ENCODE measurements at regions not wholly inside any gene's neighbourhood (a gene's known extent, or its start where the extent isn't known, plus 50 kb on each side); places are given as distances from the start of the nearest gene placed in this dataset.
A peak's percentile ranks its signal among the peaks of the same experiment; 100 is the strongest.

DNA sequence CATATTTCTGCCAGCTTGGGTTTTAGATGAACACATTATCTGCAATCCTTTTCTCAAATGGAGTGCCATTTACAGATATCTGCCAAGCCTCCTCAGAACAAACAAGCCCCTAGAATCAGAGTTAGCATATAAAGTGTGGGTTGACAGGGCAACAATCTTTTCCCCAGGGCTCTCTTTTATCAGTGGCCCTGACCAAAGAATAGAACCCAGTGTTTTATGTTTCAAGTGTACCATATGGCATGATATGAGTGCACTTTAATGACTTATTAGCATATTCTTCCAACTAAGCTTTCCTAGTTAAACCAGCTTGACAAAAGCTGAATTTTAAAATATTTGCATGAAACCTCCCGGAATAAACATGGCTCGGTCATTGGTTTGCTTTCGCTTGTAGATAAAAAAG is 57.3 kb downstream of the EVX1 start:
- DNase-seq (ENCODE audit: low read depth in 2 of 3, low spot score in 2 of 3): no peak

DNA sequence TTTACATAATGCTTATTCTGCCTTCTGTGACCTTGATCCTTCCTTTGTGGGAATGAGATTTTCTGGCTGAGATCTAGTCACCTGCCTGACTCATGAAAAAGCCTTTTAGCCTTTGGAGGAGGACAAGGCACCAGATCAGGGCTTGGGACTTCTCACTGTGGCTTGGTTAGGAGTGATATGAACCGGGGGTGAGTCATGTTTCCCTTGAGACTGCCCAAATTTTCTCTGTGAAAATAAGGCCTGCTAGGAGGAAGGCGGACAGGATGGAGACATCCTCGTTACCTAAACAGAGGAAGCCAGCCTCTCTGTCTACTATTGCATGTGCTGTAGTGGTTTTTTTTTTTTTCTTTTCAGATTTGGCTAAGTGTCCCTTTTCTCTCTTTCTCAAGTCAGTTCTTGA is 57.8 kb downstream of the EVX1 start:
- DNase-seq (ENCODE audit: low read depth in 2 of 3, low spot score in 2 of 3): no peak

DNA sequence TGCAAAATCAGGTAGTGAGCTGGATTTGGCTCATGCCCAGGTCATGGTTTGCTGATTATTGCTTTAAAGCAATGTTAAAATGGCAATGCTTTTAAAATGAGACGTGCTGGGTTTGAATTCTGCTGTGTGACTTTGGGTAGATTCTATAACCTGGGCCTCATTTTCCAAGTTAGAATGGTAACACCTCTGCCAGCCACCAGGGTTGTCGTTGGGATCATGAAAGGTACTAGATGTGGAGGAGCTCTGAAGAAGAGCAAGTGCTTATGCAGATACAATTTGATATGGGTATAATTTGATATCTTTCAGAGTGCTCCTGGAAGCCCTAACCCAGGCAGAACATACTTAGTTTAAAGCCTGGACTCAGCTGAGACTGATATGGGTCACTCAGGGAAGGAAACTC is 60.0 kb downstream of the EVX1 start:
- DNase-seq (ENCODE audit: low read depth in 2 of 3, low spot score in 2 of 3): no peak

DNA sequence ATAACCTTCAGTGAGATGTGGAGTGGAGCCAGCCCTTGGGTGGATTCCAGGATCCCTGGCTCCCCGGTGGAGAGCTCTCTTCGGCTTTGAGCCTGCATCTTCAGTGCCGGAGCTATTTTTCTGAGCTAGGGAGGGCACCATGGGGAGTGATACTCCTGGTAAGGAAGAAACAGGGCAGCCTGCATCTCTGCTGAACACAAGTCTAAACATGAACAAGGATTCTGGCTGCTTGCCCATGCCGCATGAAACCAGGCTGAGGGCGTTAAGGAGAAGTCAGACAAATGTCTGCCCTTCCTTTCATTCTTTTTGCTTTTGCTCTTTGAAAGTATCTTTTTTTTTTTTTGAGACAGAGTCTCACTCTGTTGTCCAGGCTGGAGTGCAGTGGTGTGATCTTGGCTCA is 60.4 kb downstream of the EVX1 start:
- no peak for DNase-seq (ENCODE audit: low read depth in 2 of 3, low spot score in 2 of 3)

DNA sequence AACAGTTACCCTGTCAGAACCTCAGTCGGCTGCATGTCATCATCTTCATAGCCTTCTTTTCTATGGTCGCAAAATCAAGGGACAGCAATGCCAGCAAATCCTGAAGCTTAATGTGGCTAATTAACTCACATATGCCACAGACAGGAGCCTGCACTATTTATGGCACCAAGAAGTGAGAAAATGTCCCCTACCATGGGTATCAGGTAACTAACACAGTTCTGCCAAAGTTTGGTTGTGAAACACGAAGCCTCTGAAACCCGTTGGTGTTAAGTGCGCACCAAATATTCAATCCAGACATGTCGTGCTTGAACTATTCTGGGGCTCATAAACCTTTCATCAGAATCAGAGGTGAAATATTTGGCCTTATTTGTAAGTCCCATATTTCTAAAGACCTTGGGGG is 63.3 kb downstream of the EVX1 start:
- no peak for DNase-seq (ENCODE audit: low read depth in 2 of 3, low spot score in 2 of 3)

DNA sequence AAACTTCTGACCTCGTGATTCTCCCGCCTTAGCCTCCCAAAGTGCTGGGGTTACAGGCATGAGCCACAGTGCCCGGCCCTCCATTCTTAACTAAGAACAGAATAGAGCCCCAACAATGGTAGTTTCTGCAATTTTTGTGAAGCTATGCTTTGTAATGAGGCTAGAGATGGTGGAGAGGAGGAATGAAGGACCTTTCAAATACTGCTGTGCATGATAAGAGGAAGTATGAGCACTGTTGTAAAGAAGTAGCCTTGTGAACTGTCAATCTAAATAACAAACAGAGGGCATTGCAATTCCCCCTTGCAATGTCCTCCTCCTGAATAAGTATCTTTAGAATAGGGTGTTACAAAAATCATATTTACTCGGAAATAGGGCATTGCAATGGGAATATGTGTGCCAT is 70.2 kb downstream of the EVX1 start:
- no peak for DNase-seq (ENCODE audit: low read depth in 2 of 3, low spot score in 2 of 3)

DNA sequence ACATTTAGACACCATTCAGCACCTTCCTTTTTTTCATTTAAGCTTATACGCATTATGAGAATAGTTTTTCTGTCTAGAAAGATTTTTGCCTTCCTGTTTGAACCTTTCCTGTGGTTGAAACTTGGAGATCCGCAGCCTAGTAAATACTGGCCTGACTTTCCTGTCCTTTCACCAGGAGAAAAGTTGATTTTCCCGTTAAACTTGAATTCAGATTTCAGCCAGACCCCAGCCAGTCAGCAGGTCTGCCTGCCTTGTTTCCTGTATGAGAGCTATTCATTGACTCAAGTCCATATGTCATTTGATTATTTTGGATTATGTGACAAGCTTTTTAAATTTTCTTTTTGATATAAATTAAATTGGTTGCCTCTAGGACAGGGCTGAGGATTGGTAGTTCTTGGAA is 71.5 kb downstream of the EVX1 start:
- no peak for DNase-seq (ENCODE audit: low read depth in 2 of 3, low spot score in 2 of 3)

DNA sequence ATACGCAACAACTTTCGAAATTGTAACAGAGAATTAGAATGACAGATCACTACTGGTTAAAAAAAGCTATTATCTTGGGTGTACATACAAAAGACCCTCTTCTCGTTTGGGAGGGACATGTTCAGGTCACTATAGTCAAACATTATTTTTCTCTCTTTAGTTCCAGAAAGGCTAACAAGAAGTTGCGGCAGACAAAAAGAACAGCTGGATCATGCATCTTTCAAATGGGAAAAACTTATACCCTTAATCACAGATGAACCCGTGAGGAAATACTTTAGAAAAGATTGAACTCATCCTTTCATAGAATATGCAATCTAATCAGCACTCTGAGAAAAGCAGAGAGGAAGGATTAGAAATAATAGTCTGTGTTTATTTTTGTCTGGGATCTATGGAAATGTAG is 72.5 kb downstream of the EVX1 start:
- no peak for DNase-seq (ENCODE audit: low read depth in 2 of 3, low spot score in 2 of 3)

DNA sequence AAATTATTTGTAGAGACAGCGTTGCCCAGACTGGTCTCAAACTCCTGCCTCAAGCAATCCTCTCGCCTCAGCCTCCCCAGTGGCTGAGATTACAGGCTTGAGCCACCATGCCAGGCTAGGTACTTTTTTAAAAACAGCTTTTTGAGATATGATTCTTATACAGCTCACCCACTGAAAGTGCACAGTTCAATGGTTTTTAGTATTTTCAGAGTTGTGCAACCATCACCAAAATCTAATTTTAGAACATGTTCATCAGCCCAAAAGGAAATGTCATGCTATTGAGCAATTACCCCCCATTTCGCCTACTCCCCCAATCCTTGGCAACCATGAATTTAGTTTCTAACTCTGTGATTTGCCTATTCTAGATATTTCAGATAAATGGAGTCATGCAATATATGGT is 73.7 kb downstream of the EVX1 start:
- DNase-seq (ENCODE audit: low read depth in 2 of 3, low spot score in 2 of 3): no peak

DNA sequence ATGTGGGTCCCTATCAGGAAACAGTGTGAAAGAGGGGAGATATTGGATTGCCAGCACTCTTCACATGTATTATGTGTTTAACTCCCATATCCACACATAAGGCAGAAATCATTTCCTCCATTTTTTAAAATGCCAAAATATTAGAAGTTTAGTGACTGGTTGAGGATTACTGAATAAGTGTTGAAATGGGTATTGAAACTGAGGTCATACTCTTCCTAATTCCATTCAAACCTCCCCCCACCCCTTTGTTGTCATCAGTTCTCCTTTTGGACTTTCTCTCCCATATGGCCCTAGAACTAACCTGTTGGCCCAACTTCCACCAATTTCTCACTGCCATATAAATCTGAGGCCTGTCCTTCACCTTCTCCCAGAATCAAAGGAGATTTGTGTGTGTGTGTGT is 81.6 kb downstream of the EVX1 start:
- no peak for DNase-seq (ENCODE audit: low read depth in 2 of 3, low spot score in 2 of 3)

DNA sequence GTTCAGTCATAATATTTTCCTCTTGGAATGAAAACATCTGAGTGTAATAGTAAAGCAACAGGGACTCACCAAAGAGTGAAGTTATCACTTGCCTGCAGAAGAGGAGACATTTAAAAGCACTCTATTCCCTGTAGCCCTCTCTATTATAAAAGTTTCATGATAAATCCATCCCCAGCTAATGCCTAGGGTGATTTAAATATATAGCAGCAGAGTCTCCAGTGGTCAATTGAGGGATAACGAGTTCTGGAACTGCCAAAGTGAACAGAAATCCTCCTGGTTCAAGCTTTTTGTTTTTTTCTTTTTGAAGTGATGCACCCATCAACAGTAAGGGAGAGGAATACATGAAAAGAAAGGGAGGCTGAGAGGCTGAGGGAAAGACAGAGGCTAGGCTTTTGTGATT is 87.3 kb downstream of the EVX1 start:
- no peak for DNase-seq (ENCODE audit: low read depth in 2 of 3, low spot score in 2 of 3)

DNA sequence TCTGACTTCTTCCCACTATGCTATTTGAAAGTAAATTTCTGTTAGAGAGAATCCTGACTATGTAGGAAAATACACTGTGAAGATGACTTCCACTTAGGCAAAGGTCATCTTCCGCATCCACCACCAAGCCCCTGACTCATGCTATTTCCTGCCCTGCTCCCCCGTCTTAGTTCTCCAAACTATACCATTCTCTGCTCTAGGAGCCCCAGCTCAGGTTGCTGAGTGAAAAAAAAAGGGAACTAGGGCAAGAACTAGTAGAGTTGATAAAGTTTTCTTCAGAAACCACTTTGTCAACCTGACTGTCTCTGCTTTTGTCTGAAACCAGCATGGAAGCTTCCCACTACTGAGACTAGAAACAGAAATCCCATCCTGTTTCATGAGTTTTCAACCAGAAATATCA is 96.9 kb downstream of the EVX1 start:
- DNase-seq (ENCODE audit: low read depth in 2 of 3, low spot score in 2 of 3): peak in 2 of 3 donors; percentile 73 to 91

DNA sequence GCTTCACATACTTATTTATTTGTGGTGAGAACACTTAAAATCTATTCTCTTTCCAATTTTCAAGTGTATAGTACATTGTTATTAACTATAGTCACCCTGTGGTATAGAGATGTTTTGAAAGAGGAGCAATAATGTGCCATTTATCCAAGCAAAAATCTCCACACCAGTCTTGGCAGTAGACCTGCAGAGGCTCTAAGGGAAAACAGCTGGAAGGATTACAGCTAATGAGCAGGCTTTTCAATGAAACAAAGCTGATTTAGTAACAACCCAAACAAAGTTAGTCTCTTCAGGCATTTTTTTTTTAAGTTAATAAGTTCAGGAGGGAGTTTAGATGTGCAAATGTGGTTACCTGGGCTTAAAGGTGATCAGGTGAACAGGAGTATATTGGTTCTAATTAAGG is 101.9 kb downstream of the EVX1 start:
- no peak for DNase-seq (ENCODE audit: low read depth in 2 of 3, low spot score in 2 of 3)

DNA sequence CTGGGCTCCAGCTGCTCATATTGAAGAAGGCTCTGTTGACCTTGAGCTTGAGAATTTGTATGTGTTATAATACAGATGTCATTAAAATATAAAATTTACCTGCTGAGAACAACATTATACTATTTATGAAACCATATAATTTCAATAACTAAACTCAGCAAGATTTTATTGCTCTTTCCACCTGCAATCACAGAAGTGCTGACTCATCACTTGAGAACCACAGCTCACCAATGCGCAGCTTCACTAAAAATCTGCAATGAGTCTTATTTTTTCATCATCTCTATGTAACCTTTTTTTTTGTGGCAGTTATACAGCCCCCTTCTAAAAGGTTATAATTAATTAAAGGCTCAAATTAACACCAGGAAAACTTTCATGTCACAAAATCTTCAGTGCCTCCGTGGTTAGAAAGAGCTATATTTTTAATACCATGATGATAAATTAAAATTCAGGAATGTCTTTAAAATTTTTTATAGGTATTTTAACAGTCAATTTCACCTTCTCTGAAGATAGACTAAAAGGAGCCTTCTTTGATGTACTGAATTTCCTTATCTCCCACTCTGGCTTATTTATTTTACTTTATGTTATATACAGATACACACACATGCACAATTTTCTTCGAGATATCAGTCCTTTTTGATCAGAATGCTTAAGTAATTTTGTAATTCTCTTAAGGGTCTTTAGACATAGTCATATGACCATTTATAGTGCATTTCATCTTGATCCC is 102.7 kb downstream of the EVX1 start:
- DNase-seq (ENCODE audit: low read depth in 2 of 3, low spot score in 2 of 3): peak in 2 of 3 donors; percentile 12 to 48

DNA sequence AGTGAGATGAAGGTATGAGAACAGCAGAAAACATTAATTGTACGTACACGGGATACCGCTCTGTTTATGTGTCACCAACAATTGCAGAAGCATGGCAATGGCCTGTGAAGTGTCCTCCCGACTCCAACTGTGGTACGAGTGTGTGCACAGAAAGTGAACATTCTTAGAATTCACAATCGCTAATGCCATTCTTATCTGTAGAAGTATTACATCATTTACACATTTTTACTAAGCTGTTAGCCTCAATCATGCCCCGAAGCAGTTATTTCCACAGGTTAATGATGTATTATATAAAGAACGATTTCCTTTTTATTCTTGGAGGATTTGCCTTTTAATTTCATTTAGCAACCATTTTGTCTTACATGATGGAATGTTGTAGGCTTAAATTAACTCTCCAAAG is 103.4 kb downstream of the EVX1 start:
- no peak for DNase-seq (ENCODE audit: low read depth in 2 of 3, low spot score in 2 of 3)

DNA sequence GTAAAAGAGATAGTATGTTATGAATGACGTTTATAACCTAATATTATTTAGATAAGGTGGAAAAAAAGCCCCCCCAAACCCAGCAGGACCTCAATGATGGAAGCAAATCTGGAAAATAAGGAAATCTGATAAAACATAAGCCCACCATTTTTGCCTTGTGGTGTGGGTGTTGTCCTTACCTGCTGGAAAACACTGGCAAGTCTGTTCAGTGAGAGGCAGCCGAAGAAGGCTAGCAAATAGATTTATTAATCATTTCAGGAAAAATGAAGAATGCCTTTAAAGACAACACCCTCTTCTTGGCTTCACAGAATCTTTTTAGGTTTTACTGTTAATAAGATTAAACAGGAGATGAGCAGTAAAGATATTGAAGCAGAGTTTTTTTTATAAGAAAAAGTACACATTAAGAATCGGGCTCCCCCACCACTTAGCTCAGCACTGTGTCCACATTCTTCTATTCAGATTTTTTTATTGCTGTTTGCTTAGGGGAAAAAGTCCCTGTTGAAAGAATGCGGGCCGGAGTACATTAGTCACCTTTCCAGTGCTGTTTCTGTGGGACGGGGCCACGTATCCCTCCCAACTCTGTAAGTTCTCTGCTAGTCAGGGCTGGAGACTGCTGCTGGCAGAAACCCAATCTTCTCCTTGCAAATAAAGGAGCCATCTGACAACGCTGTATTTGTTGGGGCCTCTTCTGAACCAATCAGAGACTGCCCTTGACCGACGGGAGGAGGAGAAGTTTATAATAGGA is 104.1 kb downstream of the EVX1 start:
- no peak for DNase-seq (ENCODE audit: low read depth in 2 of 3, low spot score in 2 of 3)

DNA sequence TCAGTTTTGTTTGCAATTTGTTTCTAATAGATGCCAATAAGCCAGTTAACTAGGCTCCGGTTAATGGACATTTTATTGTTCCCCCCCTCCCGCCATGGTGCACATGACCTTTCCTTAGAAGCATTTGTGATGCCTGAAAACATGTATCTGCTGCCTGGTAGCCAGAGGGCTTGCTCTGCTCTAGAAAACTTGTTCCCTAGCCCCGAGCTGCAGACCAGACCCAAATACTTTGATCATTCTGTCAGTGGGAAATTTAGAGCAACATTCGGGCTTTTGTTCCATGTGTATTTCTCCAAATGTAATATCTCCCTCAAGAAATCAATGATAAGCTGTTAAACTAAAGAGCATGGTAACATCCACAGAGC is 104.7 kb downstream of the EVX1 start:
- no peak for DNase-seq (ENCODE audit: low read depth in 2 of 3, low spot score in 2 of 3)

DNA sequence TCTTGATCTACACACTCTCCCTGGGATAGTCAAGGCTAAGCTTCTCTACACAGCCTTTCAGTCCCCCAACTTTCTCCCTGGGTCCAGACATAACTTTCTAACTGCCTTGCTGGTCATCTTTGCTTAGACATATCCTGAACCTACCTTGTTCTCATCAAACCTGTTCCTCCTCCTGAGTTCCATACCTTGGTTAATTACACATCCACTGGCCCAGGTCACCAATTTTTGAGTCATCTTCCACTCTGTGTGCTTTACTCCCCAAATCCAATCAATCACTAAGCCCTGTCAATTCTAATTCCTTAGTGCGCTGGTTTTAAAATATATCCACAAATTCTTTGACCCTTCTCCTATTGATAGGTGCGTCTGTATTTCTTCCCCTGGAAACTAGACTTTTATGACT is 107.0 kb downstream of the EVX1 start:
- no peak for DNase-seq (ENCODE audit: low read depth in 2 of 3, low spot score in 2 of 3)

DNA sequence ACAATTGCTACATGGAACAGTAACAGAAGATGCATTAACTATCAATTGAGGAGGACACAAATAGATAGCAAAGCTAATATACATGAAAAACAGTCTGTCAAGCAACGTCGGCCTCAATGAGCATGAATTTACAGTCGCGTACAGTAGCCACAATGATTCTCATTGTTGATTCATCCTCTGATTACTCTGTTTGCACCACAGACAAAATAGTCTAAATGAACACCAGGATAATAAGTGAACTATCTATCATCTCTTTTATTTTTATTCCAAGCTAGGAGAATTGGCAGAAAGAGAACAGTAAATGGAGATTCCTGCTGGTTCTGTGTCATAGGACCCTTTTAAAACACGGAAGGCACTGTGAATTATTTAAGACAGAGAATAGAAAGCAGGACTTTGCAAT is 108.5 kb downstream of the EVX1 start:
- no peak for DNase-seq (ENCODE audit: low read depth in 2 of 3, low spot score in 2 of 3)

DNA sequence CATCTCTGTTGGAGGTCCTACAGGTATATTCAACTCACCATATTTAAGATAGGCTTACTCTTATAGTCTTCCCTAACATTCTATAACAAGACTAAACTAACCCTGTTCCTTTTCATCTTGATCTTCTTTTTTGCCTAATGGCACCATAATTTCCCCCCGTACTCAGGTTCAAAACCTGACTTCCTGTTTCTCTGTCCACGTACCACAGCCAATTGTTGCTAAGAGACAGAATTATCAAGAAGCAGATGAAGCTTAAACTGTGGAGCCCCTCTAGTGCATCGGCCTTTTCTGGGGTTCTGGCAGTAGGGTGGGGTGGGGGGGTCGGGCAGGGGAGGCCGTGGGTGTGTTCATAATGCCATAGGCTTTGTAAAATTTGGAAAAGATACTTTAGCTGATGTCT is 109.2 kb downstream of the EVX1 start:
- DNase-seq (ENCODE audit: low read depth in 2 of 3, low spot score in 2 of 3): no peak

DNA sequence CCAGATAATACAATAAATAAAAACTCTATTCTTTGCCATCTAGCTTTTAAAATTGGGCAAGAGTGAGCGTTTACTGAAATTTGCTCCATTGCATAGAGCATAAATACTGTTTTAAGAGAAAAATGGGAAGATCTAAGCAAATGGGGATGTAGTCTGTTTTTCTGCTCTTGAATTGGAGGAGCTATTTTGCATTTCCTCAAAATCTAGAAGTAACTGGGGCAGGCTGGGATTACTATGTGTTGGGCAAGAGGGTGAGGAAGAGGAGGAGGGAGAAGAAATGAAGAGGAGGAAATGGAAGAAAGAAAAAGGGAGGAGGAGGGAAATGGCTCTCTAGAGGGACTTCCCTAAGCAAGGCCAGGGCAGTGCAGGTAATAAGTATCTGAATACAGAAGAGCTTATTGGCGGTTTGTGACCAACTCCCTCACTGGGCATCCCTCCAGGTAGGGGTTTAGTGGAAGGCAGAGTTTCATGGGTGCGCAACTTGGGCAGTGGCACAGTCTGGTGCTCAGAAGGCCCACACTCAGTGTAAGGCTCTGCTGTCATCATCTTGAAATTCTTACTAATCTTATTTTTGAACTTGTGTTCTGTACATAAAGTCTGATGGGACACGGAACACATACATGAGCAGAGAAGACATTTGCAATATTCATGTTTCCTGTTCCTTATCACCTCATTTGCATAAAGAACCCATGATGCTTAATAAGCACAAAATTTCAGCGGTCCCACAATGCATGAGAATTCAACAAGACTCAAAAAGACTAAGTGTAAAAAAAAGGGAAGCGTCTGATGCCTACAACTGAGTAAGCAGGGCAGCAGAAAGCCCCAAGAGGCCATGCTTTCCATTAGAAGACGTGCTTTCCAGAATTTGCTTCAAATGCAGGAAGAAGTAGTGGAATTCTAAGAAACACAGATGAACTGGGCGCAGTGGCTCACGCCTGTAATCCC is 116.9 kb downstream of the EVX1 start:
- DNase-seq (ENCODE audit: low read depth in 2 of 3, low spot score in 2 of 3): no peak

DNA sequence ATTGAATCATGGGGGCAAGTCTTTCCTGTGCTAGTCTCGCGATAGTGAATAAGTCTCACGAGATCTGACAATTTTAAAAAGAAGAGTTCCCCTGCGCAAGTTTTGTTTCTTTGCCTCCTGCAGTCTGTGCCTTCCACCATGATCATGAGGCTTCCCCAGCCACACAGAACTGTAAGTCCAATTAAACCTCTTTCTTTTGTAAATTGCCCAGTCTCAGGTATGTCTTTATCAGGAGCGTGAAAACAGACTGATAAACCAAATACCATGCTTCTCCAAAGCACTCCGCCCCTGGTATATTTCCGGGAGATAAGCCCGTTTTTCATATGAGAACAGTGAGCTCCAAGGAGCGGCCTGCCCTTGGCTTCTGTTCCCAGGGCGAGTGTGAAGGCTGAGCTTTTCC is 118.9 kb downstream of the EVX1 start:
- no peak for DNase-seq (ENCODE audit: low read depth in 2 of 3, low spot score in 2 of 3)

Data from hematopoietic multipotent progenitor cell (in vitro differentiated cells).